ENCODE measurements at regions not wholly inside any gene's neighbourhood (a gene's known extent, or its start where the extent isn't known, plus 50 kb on each side); places are given as distances from the start of the nearest gene placed in this dataset.

DNA sequence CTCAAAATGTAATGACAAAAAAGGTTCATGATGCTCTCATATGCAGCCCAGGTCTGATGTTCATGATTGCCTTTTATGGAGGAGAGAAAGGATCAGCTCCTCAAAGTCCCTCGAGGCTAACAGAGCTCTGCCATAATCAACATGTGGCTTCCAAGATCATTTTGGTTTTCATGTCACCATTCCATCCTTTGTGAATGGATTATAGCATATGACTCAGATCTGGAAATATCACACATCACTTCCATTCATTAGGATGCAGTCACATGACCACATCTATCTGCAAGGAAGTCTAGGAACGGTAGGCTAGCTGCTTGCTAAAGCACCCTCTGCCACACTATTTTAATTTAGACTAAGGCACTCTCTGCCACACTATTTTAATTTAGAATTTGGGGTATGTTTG is 77.6 kb downstream of the COX18 start:
- Histone ChIP-seq H4K5ac (ENCODE audit: low read depth, low read length) (no peak overlapping the region), H2BK20ac (ENCODE audit: low read depth, low read length) (no peak overlapping the region), H3K4me2 (ENCODE audit: low read depth, low read length) (no peak overlapping the region), H3K4ac (ENCODE audit: low read depth, low read length) (no peak overlapping the region), H4K20me1 (ENCODE audit: insufficient read depth, low read length) (no peaks in the 10 kb centered on the region), H3K9me3 (ENCODE audit: control insufficient read depth, insufficient read depth, low read length) (no peaks in the 10 kb centered on the region), H3K14ac (replicated peaks; ENCODE audit: low read depth, low read length) (no peak overlapping the region), H2BK5ac (ENCODE audit: low read depth, low read length, poor library complexity, severe bottlenecking) (no peak overlapping the region), H3K9ac (ENCODE audit: low read depth, low read length) (no peak overlapping the region), H2BK120ac (ENCODE audit: low read depth, low read length) (no peak overlapping the region), H3K4me1 (ENCODE audit: control insufficient read depth, insufficient read depth, low read length) (no peaks in the 10 kb centered on the region), H3K27ac (ENCODE audit: insufficient read depth, low read length) (no peak overlapping the region), H2AFZ (replicated peaks; ENCODE audit: low read length, poor library complexity) (no peak overlapping the region), H3K36me3 (ENCODE audit: control insufficient read depth, insufficient read depth, low read length) (no peaks in the 10 kb centered on the region), H3K23ac (ENCODE audit: low read depth, low read length) (no peak overlapping the region), H3K4me3 (ENCODE audit: insufficient read depth, low read depth, low read length) (no peak overlapping the region), H2AK5ac (ENCODE audit: low read depth, low read length) (no peak overlapping the region), H4K8ac (ENCODE audit: low read depth in 2 of 2, low read length in 2 of 2) (no peak overlapping the region), H3K18ac (ENCODE audit: low read depth, low read length) (no peak overlapping the region), H3K27me3 (ENCODE audit: control insufficient read depth, insufficient read depth, low read length) (no peaks in the 10 kb centered on the region), H3K9me1 (ENCODE audit: insufficient read depth, low read length) (no peaks in the 10 kb centered on the region), H3K56ac (ENCODE audit: extremely low read depth, insufficient read depth, low read length) (no peak overlapping the region), H4K91ac (ENCODE audit: insufficient read depth, low read depth, low read length) (no peak overlapping the region), H3K79me1 (ENCODE audit: low read depth in 1 of 2, low read length in 2 of 2) (no peaks in the 10 kb centered on the region), H2AK9ac (replicated peaks; ENCODE audit: low read depth, low read length, poor library complexity) (no peak overlapping the region), H2BK15ac (ENCODE audit: low read depth, low read length) (no peak overlapping the region)
- in situ Hi-C loops (cut with MboI; ENCODE audit: low sequenced_read_pairs) (no loop called here), dilution Hi-C loops (cut with HindIII; ENCODE audit: low sequenced_read_pairs, unreplicated experiment) (no loop called here), intact Hi-C loops (cut with micrococcal nuclease) (no loop called here)
- WGBS, 2 experiments (ENCODE audit: extremely low coverage in 2 of 2, insufficient read length in 1 of 2): no CpG with 5 or more reads among the region's 2 CpGs
- no peak for DNase-seq
- POLR2A ChIA-PET (ENCODE audit: unreplicated experiment): no interaction called here
- CTCF ChIA-PET: interaction anchor here (0.7 kb wide), 1 partner anchor 416 kb away, joined by 4 read pairs; no protein-coding TSS in a partner anchor
- TF ChIP-seq, protein P1, sequence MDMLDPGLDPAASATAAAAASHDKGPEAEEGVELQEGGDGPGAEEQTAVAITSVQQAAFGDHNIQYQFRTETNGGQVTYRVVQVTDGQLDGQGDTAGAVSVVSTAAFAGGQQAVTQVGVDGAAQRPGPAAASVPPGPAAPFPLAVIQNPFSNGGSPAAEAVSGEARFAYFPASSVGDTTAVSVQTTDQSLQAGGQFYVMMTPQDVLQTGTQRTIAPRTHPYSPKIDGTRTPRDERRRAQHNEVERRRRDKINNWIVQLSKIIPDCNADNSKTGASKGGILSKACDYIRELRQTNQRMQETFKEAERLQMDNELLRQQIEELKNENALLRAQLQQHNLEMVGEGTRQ (IDR thresholded peaks at IDR 0.05; ENCODE audit: low read depth, low read length): no peak
- TF ChIP-seq RCOR1 (IDR thresholded peaks at IDR 0.05; ENCODE audit: insufficient replicate concordance, low read length) (no peak), BHLHE40 (IDR thresholded peaks at IDR 0.05; ENCODE audit: low read depth, low read length) (no peak), MXI1 (IDR thresholded peaks at IDR 0.05; ENCODE audit: borderline replicate concordance, low read depth, low read length) (no peak), CEBPB (IDR thresholded peaks at IDR 0.05; ENCODE audit: low read depth, low read length) (no peak), MAFK (IDR thresholded peaks at IDR 0.05; ENCODE audit: low read depth, low read length) (no peak), SMC3 (IDR thresholded peaks at IDR 0.05; ENCODE audit: low read depth, low read length) (no peak), MAZ (IDR thresholded peaks at IDR 0.05; ENCODE audit: borderline replicate concordance, low read depth, low read length) (no peak), RFX5 (IDR thresholded peaks at IDR 0.05; ENCODE audit: low read depth, low read length) (no peak), RAD21 (IDR thresholded peaks at IDR 0.05; ENCODE audit: low read length) (no peak), FOS (IDR thresholded peaks at IDR 0.05; ENCODE audit: low read depth, low read length) (no peak), POLR2A (IDR thresholded peaks at IDR 0.05; ENCODE audit: low read depth, low read length) (no peak), NFE2L2 (IDR thresholded peaks at IDR 0.05; ENCODE audit: low read depth, low read length) (no peak), CHD1 (IDR thresholded peaks at IDR 0.05; ENCODE audit: low read depth, low read length) (no peak)
- TF ChIP-seq, protein P2, sequence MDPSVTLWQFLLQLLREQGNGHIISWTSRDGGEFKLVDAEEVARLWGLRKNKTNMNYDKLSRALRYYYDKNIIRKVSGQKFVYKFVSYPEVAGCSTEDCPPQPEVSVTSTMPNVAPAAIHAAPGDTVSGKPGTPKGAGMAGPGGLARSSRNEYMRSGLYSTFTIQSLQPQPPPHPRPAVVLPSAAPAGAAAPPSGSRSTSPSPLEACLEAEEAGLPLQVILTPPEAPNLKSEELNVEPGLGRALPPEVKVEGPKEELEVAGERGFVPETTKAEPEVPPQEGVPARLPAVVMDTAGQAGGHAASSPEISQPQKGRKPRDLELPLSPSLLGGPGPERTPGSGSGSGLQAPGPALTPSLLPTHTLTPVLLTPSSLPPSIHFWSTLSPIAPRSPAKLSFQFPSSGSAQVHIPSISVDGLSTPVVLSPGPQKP (IDR thresholded peaks at IDR 0.05; ENCODE audit: borderline replicate concordance, low read depth, low read length): no peak
- TF ChIP-seq, protein P3, sequence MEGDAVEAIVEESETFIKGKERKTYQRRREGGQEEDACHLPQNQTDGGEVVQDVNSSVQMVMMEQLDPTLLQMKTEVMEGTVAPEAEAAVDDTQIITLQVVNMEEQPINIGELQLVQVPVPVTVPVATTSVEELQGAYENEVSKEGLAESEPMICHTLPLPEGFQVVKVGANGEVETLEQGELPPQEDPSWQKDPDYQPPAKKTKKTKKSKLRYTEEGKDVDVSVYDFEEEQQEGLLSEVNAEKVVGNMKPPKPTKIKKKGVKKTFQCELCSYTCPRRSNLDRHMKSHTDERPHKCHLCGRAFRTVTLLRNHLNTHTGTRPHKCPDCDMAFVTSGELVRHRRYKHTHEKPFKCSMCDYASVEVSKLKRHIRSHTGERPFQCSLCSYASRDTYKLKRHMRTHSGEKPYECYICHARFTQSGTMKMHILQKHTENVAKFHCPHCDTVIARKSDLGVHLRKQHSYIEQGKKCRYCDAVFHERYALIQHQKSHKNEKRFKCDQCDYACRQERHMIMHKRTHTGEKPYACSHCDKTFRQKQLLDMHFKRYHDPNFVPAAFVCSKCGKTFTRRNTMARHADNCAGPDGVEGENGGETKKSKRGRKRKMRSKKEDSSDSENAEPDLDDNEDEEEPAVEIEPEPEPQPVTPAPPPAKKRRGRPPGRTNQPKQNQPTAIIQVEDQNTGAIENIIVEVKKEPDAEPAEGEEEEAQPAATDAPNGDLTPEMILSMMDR (conservative IDR thresholded peaks at IDR 0.05; ENCODE audit: low read depth, low read length): no peak
- no peak for ATAC-seq (ENCODE audit: low read depth)
- BruUV-seq (replicated peaks): no TSS peak

Data from IMR-90 (cell line).